Activated T-cell treated with anti-CD3 and anti-CD28 coated beads for 24 hours (primary cell): ENCODE measurements at regions not wholly inside any gene's neighbourhood (a gene's known extent, or its start where the extent isn't known, plus 50 kb on each side); places are given as distances from the start of the nearest gene placed in this dataset.
"Not testable (repeated sequence)": the region's sequence is repeated elsewhere in the genome, so short reads cannot be mapped to it uniquely, and the experiment has no call there.

Experiments used
- DNase-seq: peaks from one replicate; pipeline ENCODE4 v3.0.0-alpha.2; 2020; ENCODE audit warnings: low read depth

- DNase-seq = no peak
Measured at GRCh38 chr16:6728381-6728780, 604.3 kb upstream of the RBFOX1 start.

GRCh38 chr16:6726621-6727020 lies 606.0 kb upstream of the RBFOX1 start:
- DNase-seq = no peak

GRCh38 chr16:6725634-6726331 lies 606.9 kb upstream of the RBFOX1 start:
- DNase-seq = no peak

GRCh38 chr16:6725206-6725605 lies 607.4 kb upstream of the RBFOX1 start:
- not testable (repeated sequence) for DNase-seq

GRCh38 chr16:6722786-6723185 lies 609.9 kb upstream of the RBFOX1 start:
- no peak for DNase-seq

GRCh38 chr16:6714510-6714909 lies 618.1 kb upstream of the RBFOX1 start:
- DNase-seq = no peak

- no peak for DNase-seq
Measured at GRCh38 chr16:6709736-6710135, 622.9 kb upstream of the RBFOX1 start.

GRCh38 chr16:6708576-6709215 lies 623.9 kb upstream of the RBFOX1 start:
- no peak for DNase-seq

- no peak for DNase-seq
Measured at GRCh38 chr16:6704306-6704930, 628.2 kb upstream of the RBFOX1 start.

- DNase-seq = no peak
Measured at GRCh38 chr16:6701096-6701495, 631.5 kb upstream of the RBFOX1 start.

GRCh38 chr16:6698548-6698947 lies 634.1 kb upstream of the RBFOX1 start:
- DNase-seq = no peak

- no peak for DNase-seq
Measured at GRCh38 chr16:6695666-6696065, 637.0 kb upstream of the RBFOX1 start.

GRCh38 chr16:6694636-6695035 lies 638.0 kb upstream of the RBFOX1 start:
- no peak for DNase-seq

GRCh38 chr16:6693418-6693817 lies 639.2 kb upstream of the RBFOX1 start:
- not testable (repeated sequence) for DNase-seq

GRCh38 chr16:6692874-6693273 lies 639.8 kb upstream of the RBFOX1 start:
- no peak for DNase-seq

GRCh38 chr16:6690741-6691140 lies 641.9 kb upstream of the RBFOX1 start:
- no peak for DNase-seq

GRCh38 chr16:6689643-6690042 lies 643.0 kb upstream of the RBFOX1 start:
- no peak for DNase-seq

GRCh38 chr16:6687593-6687992 lies 645.1 kb upstream of the RBFOX1 start:
- no peak for DNase-seq

GRCh38 chr16:6684076-6684673 lies 648.5 kb upstream of the RBFOX1 start:
- DNase-seq = no peak

GRCh38 chr16:6682142-6682811 lies 650.4 kb upstream of the RBFOX1 start:
- DNase-seq = no peak

- no peak for DNase-seq
Measured at GRCh38 chr16:6678586-6678985, 654.1 kb upstream of the RBFOX1 start.

GRCh38 chr16:6674071-6674470 lies 658.6 kb upstream of the RBFOX1 start:
- no peak for DNase-seq
